Keratinocyte (primary cell): ENCODE measurements at regions not wholly inside any gene's neighbourhood (a gene's known extent, or its start where the extent isn't known, plus 50 kb on each side); places are given as distances from the start of the nearest gene placed in this dataset.

Source experiments
- CTCF ChIP-seq, 3 experiments: IDR thresholded peaks in 1 of 3; conservative IDR thresholded peaks in 1 of 3; optimal IDR thresholded peaks in 1 of 3; 2 replicates in 2 of 3; 3 replicates in 1 of 3; pipeline versions ENCODE3 to v1.5.1; 2011; ENCODE audit warnings: low read length in 3 of 3, mild to moderate bottlenecking in 3 of 3, moderate library complexity in 2 of 3, control low read depth in 1 of 3, inconsistent platforms in 1 of 3; ENCODE audit not compliant: insufficient read depth in 2 of 3; ENCODE audit errors: extremely low read depth in 1 of 3
- EZH2 ChIP-seq: IDR thresholded peaks from one replicate; pipeline ENCODE4 v1.6.1; 2012; ENCODE audit warnings: inconsistent platforms, mild to moderate bottlenecking, low read length, moderate library complexity

- TF ChIP-seq CTCF (optimal IDR thresholded peaks at IDR 0.05 in 1 of 3, IDR thresholded peaks at IDR 0.05 in 1 of 3, conservative IDR thresholded peaks at IDR 0.05 in 1 of 3; ENCODE audit: extremely low read depth in 1 of 3, insufficient read depth in 2 of 3, low read length in 3 of 3) (no peak), EZH2 (no peak)
Observed at GRCh38 chr16:60945225-60945624, 1091.0 kb downstream of the CDH8 start.
